NCI-H510A treated with DMSO at 0.1 percent for 48 hours (cell line): ENCODE measurements at regions not wholly inside any gene's neighbourhood (a gene's known extent, or its start where the extent isn't known, plus 50 kb on each side); places are given as distances from the start of the nearest gene placed in this dataset.
A peak's percentile ranks its signal among the peaks of the same experiment; 100 is the strongest.

Experiments used
- DNase-seq: peaks from one replicate; lab custom pipeline; 2025; lab: John Stamatoyannopoulos, UW

- DNase-seq, result peak; percentile 14
These were observed 1126.8 kb downstream of the SI start for GRCh38 chr3:163951397-163951987.

DNA sequence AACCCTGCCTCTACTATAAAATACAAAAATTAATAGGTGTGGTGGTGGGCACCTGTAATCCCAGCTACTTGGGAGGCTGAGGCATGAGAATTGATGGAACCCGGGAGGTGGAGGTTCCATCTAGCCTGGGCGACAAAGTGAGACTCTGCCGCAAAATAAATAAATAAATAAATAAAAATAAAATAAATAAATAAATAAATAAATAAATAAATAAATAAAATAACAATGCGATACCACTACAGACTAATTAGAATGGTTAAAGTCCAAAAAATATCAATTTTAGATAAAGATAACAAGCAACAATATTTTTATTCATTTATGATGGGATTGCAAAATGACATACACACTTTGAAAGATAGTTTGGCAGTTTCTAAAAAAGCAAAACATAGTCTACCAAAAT, 1131.5 kb downstream of the SI start:
- no peak for DNase-seq

DNA sequence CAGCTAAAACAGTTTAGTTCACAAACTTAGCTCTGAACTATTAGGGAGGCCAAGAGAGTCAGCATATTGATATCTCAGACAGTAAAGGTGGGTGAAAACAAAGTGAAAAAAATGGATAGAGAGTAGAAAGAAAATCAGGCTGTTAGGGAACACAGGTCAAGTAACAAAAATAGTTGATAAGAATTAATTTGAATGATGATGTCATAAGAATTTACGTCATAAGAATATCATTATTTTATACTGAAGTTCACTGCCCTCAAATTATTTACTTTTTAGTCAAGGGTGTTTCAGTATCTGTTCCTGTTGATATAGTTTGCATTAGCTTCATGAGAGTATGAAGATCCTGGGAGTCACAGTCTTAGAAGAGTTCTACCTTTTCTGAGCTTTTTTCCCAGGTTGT, 1134.6 kb downstream of the SI start:
- no peak for DNase-seq

- DNase-seq, result no peak
These were observed 1138.4 kb downstream of the SI start for GRCh38 chr3:163939926-163940325.

DNA sequence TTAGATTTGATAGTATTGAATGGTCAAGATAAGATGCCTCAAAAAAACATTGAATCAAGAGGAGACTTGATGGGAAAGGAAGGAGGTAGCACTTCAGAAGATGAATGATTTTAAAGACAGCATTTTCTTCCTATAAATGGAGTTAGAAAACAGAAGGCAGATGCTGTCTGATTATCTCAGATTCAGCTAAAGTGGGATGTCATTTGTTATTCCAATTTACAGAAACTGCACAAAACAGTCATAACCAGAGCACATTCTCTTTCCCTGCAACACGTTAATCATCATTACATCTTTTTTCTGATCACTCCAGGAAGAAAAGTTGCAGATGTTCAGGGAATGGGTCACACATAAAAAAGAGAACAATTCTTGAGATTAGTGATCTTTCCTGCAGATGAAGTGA, 1141.8 kb downstream of the SI start:
- DNase-seq, result no peak

DNA sequence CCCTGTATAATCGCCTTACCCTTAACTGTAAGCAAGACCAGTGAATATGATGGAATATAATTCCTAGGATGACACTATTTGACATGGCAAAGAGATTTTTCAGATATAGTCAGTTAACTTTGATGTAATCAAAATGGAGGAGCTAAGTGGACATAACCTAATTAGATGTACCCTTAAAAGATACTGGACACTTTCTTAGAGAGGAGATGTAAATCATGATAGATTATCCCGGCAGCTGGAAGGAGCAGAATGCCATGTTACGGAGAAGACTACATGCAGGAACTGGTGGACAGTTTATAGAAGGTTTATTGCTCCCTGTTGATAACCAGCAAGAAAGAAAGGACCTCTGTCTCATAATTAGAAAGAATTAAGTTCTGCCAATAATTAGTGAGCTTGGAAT, 1142.9 kb downstream of the SI start:
- DNase-seq, result no peak

- no peak for DNase-seq
These were observed 1149.1 kb downstream of the SI start for GRCh38 chr3:163929069-163929652.

DNA sequence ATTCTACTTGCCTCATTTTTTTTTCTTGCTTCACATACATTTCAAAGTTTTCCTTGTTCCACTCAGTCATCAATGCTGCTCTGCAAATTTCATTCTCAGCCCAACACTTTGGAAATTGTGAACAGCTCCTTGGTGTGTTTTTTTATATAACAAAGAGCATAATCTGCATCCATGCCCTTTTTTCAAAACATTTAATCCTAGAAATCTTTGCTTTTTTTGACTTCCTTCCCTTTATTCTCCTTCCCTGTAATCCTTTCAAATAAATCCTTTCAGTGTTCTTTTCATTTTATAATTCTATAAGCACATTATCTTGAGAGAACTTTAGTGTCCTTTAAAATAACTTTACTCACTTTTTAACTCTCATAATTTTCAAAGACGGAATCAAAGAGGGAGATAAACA, 1150.8 kb downstream of the SI start:
- no peak for DNase-seq

DNA sequence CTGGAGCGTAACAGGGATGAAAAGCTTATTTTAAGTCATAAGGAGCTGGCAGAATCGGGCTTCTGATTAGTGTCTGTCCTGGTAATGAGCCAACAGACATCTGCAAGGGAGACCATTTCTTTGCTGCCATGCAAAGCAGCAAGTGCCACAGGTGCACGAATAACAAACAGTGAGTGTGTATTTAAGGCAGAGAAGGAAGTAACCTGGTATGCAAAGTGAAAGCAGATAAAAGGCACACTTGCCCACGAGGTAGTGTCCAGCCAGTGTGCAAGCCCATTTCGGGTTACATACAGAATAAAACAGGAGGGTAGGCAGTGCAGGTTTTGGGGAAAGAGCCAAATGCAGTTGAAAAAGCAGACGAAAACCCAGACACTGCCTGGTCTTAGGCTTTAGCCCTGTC, 1153.7 kb downstream of the SI start:
- DNase-seq, result peak; percentile 43

DNA sequence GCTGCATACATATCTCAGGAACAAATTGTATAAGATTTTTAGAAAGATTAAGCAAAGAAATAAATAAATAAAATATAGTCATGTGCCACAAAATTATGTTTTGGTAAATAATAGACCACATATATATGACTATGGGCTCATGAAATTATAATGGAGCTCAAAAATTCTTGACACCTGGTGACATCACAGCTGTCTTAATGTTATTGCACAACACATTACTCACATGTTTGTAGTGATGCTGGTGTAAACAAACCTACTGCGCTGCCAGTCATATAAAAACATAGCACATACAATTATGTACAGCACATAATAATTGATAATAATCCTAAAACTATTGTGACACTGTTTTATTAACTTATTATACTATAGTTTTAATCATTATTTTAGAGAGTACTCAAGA, 1159.1 kb downstream of the SI start:
- no peak for DNase-seq

GRCh38 chr3:163916596-163917560, 1161.4 kb downstream of the SI start:
- peak; percentile 3 for DNase-seq

DNA sequence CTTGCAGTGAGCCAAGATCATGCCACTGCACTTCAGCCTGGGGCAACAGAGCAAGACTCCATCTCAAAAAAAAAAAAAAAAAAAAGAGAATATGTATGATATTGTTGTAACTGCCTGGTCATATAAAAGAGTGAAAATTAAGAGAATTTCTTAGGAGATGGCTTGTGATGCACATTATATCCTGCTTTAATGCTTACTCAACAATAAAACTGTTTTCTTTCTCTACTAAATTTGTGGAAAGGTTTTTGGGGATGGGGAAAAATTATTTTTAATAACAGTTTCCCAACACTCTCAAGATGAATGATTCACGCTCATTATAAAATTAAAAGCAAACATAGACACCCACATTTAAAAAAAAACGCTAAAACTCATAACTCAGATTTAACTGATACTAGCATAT, 1163.0 kb downstream of the SI start:
- no peak for DNase-seq

- no peak for DNase-seq
These were observed 1163.7 kb downstream of the SI start for GRCh38 chr3:163914567-163914966.

DNA sequence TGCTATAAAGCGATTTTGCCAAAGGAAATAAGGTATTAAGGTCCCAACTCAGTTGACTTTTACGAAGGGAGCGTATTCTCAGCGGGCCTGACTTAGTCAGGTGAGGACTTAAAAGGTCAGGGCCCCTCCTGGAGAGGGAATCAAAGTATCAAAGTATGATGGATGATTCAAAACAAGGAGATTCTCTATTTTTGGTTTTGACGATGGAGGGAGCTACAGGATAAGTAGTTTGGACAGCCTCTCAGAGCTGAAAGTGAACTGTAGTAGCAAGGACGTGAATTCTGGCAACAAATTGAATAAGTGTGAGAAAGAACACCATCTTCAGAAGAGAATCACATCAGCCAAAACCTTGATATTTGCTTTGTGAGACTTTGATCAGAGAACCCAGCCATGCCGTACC, 1186.5 kb downstream of the SI start:
- DNase-seq, result no peak

- no peak for DNase-seq
These were observed 1187.6 kb downstream of the SI start for GRCh38 chr3:163890661-163891060.

DNA sequence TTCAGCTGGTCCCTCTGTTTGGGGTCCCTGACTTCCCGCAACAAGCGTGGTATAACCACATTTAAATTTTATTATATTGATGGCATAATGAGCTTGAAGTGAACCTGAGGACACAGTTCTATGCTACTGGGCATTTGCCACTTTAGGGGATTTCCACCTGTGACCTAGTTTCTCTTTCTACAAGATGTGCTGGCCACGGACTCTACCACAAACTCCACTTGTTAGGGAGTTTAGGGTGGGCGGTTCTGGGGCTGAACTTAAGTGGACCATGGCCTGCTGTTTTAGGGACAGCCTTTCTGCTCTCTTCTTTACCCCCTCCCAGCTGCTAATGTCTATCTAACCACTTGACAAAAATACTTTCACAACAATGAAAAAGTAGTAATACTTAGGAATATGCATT, 1199.1 kb downstream of the SI start:
- DNase-seq, result no peak

- DNase-seq, result no peak
These were observed 1199.9 kb downstream of the SI start for GRCh38 chr3:163878396-163878795.

DNA sequence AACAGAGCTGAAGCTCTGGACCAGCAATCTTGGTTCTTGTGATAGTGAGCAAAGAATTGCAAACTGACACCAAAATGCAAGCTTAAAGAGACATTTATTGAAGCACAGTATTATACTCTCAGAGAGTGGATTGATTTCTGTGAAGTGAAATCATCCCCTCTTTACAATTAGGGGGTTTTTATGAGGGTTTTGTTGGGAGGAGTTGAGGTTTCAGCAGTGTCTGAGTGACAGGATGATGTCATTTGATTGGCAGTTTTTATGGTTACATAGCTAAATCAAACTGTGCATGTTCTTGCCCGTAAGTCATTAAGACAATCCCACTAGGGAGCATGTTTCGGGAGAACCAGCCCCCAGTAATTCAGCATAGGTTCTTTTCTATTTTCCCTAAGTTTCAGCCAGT, 1200.5 kb downstream of the SI start:
- no peak for DNase-seq

- no peak for DNase-seq
These were observed 1215.2 kb downstream of the SI start for GRCh38 chr3:163863146-163863545.

- no peak for DNase-seq
These were observed 1226.1 kb downstream of the SI start for GRCh38 chr3:163852233-163852632.

DNA sequence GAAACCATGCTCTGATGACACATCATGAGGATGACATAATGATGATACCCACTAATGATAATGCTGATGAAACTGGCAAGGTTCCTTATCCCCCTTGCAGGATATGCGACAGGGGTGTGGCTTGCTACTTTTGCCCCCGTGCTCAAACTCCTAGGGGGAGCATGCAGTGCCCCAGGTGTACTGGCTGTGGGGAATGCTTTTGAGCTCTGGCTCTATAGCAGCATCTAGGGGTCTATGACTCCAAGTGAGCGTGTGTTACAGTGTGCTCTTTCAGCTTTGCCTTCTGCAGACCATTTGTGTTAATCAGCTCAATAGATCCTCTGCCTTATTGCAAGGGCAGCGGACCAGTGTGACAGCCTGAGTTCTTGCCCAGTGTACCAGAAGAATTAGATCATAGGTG, 1239.5 kb downstream of the SI start:
- DNase-seq, result no peak

- DNase-seq, result no peak
These were observed 1245.7 kb downstream of the SI start for GRCh38 chr3:163832547-163832946.

GRCh38 chr3:163821841-163822240, 1256.5 kb downstream of the SI start:
- DNase-seq, result no peak
